ENCODE measurements at regions not wholly inside any gene's neighbourhood (a gene's known extent, or its start where the extent isn't known, plus 50 kb on each side); places are given as distances from the start of the nearest gene placed in this dataset.

- TF ChIP-seq CTCF (IDR thresholded peaks at IDR 0.05), result no peak
- TF ChIP-seq POLR2A (IDR thresholded peaks at IDR 0.05), result no peak
Observed at GRCh38 chr2:18437909-18438308, 122.5 kb downstream of the RDH14 start.

Measured in esophagus squamous epithelium (tissue), 4 donors.